ENCODE measurements at regions not wholly inside any gene's neighbourhood (a gene's known extent, or its start where the extent isn't known, plus 50 kb on each side); places are given as distances from the start of the nearest gene placed in this dataset.

DNA sequence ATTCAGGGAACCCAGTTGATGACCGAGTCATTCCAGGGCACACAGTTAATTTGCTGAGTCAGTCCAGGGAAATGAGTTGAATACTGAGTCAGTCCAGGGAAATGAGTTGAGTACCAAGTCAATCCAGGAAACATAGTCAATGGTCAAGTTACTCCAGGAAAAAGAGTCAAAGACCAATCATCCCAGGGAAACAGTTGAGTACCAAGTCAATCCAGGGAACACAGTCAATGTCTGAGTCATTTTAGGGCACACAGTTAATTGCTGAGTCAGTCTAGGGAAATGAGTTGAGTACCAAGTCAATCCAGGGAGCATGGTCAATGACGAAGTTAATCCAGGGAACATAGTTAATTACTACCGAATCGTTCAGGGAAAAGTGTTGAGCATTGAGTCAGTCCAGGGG lies 754.4 kb downstream of the NLGN4X start:
- TF ChIP-seq, protein P1, sequence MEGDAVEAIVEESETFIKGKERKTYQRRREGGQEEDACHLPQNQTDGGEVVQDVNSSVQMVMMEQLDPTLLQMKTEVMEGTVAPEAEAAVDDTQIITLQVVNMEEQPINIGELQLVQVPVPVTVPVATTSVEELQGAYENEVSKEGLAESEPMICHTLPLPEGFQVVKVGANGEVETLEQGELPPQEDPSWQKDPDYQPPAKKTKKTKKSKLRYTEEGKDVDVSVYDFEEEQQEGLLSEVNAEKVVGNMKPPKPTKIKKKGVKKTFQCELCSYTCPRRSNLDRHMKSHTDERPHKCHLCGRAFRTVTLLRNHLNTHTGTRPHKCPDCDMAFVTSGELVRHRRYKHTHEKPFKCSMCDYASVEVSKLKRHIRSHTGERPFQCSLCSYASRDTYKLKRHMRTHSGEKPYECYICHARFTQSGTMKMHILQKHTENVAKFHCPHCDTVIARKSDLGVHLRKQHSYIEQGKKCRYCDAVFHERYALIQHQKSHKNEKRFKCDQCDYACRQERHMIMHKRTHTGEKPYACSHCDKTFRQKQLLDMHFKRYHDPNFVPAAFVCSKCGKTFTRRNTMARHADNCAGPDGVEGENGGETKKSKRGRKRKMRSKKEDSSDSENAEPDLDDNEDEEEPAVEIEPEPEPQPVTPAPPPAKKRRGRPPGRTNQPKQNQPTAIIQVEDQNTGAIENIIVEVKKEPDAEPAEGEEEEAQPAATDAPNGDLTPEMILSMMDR (conservative IDR thresholded peaks at IDR 0.05; ENCODE audit: low read length), result no peak
- TF ChIP-seq EZH2phosphoT487 (IDR thresholded peaks at IDR 0.05; ENCODE audit: borderline replicate concordance), result no peak

All from Loucy (cell line).